HFFc6 (cell line): ENCODE measurements at regions not wholly inside any gene's neighbourhood (a gene's known extent, or its start where the extent isn't known, plus 50 kb on each side); places are given as distances from the start of the nearest gene placed in this dataset.

Source experiments
- DNase-seq: peaks from one replicate; pipeline ENCODE4 v3.0.0-alpha.2; 2018
- H3K27ac Mint-ChIP-seq: 2 replicates; pipeline ENCODE4 v1.8.0; 2020; ENCODE audit warnings: mild to moderate bottlenecking, mixed read lengths
- H3K27me3 Mint-ChIP-seq: 2 replicates; pipeline ENCODE4 v1.8.0; 2021; ENCODE audit warnings: mild to moderate bottlenecking, moderate library complexity, mixed read lengths; ENCODE audit not compliant: insufficient read depth
- H3K36me3 Mint-ChIP-seq: 2 replicates; pipeline ENCODE4 v1.8.0; 2021; ENCODE audit warnings: low read depth, mixed read lengths
- H3K4me1 Mint-ChIP-seq: 2 replicates; pipeline ENCODE4 v1.8.0; 2020; ENCODE audit warnings: low read depth, mixed read lengths
- H3K4me3 Mint-ChIP-seq: 2 replicates; pipeline ENCODE4 v1.8.0; 2020; ENCODE audit warnings: mild to moderate bottlenecking, moderate library complexity, mixed read lengths
- H3K9me3 Mint-ChIP-seq: 2 replicates; pipeline ENCODE4 v1.8.0; 2020; ENCODE audit warnings: mild to moderate bottlenecking, mixed read lengths
- TF ChIP-seq, protein P1 (sequence below): fragments of 200-600 bp; sonication (generic); IDR thresholded peaks from 2 replicates; pipeline ENCODE4 v1.5.0; 2021; ENCODE audit warnings: antibody characterized with exemption, mild to moderate bottlenecking

DNA sequence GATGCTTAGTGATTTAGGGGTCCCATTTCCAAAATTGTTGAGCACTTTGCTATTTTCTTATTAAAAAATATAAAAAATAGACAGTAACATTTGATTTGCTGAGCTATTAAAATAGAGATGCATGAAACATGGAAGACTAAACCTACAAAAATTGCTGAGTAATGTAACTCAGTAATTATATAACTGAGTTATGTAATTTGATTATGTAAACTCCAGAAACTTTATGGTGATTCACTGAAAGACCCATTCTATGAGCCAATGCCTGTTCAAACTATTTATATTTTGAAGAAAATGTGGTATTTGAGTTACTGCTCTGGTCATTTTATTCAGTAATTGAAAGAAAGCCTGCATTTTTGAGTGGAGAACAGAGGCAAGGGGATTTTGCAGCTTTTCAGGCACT, 1221.5 kb upstream of the ALCAM start:
- DNase-seq = no peak
- no peaks in the 10 kb centered on the region for H3K36me3 Mint-ChIP-seq

DNA sequence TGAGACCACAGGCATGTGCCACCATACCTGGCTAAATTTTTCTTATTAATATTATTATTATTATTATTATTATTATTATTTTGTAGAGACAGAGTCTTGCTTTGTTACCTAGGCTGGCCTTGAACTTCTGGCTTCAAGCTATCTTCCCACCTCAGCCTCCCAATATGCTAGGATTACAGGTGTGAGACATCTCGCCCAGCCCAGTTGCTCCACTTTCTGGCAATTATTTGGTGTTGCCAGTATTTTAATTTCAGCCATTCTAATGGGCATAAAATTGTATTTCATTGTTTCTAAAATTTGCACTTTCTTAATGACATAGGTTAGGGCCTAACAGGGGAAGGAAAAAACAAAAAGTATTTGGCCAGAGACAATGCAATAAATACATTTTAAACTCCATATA, 1217.6 kb upstream of the ALCAM start:
- no peaks in the 10 kb centered on the region for H3K4me1 Mint-ChIP-seq
- H3K27ac Mint-ChIP-seq = no peak overlapping the region
- no peaks in the 10 kb centered on the region for H3K36me3 Mint-ChIP-seq
- H3K9me3 Mint-ChIP-seq = no peaks in the 10 kb centered on the region
- TF ChIP-seq, protein P1, sequence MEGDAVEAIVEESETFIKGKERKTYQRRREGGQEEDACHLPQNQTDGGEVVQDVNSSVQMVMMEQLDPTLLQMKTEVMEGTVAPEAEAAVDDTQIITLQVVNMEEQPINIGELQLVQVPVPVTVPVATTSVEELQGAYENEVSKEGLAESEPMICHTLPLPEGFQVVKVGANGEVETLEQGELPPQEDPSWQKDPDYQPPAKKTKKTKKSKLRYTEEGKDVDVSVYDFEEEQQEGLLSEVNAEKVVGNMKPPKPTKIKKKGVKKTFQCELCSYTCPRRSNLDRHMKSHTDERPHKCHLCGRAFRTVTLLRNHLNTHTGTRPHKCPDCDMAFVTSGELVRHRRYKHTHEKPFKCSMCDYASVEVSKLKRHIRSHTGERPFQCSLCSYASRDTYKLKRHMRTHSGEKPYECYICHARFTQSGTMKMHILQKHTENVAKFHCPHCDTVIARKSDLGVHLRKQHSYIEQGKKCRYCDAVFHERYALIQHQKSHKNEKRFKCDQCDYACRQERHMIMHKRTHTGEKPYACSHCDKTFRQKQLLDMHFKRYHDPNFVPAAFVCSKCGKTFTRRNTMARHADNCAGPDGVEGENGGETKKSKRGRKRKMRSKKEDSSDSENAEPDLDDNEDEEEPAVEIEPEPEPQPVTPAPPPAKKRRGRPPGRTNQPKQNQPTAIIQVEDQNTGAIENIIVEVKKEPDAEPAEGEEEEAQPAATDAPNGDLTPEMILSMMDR = no peak
- H3K4me3 Mint-ChIP-seq = no peak overlapping the region
- 0 out of 2 replicates have a peak, but pooled peaks cover 2% of the 10 kb centered on the region for H3K27me3 Mint-ChIP-seq
- no peak for DNase-seq

More for the DNA sequence above, 1221.5 kb upstream of the ALCAM start:
- Mint-ChIP-seq H3K27ac (no peak overlapping the region), H3K27me3 (0 out of 2 replicates have a peak, but pooled peaks cover 2% of the 10 kb centered on the region), H3K4me1 (no peaks in the 10 kb centered on the region), H3K9me3 (no peaks in the 10 kb centered on the region), H3K4me3 (no peak overlapping the region)
- TF ChIP-seq, protein P1 = no peak

GRCh38 chr3:104150724-104151123, 1216.0 kb upstream of the ALCAM start:
- TF ChIP-seq, protein P1 = no peak
- no peak for DNase-seq
- H3K27me3 Mint-ChIP-seq = 0 out of 2 replicates have a peak, but pooled peaks cover 2% of the 10 kb centered on the region
- H3K4me1 Mint-ChIP-seq = no peaks in the 10 kb centered on the region
- no peaks in the 10 kb centered on the region for H3K36me3 Mint-ChIP-seq
- no peak overlapping the region for H3K27ac Mint-ChIP-seq
- no peaks in the 10 kb centered on the region for H3K9me3 Mint-ChIP-seq
- no peak overlapping the region for H3K4me3 Mint-ChIP-seq

DNA sequence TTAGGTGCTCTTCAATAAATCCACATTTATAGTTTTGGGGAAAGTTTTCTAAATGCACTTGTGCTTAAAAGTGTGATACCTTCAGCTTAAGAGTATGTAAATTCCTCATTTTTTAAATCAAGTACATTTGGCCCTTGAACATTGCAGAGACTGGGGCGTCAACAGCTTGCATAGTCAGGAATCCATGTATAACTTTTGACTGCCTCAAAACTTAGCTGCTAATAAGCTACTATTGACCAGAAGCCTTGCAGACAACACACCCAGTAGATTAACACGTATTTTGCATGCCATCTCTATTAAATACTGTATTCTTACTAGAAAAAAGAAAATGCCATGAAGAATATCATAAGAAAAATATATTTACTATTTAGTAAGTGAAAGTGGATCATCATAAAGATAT, 1211.8 kb upstream of the ALCAM start:
- Mint-ChIP-seq H3K4me1 (peaks cover 9% of the 10 kb centered on the region; the same call in 1 of the 2 replicates), H3K4me3 (no peak overlapping the region), H3K9me3 (no peaks in the 10 kb centered on the region), H3K27ac (no peak overlapping the region), H3K36me3 (no peaks in the 10 kb centered on the region), H3K27me3 (no peaks in the 10 kb centered on the region)
- TF ChIP-seq, protein P1 = no peak
- no peak for DNase-seq

GRCh38 chr3:104165866-104166265, 1200.8 kb upstream of the ALCAM start:
- Mint-ChIP-seq H3K27me3 (no peaks in the 10 kb centered on the region), H3K4me3 (no peak overlapping the region), H3K9me3 (peaks cover 18% of the 10 kb centered on the region), H3K27ac (no peak overlapping the region), H3K36me3 (peaks cover 8% of the 10 kb centered on the region), H3K4me1 (no peaks in the 10 kb centered on the region)
- TF ChIP-seq, protein P1 = no peak
- DNase-seq = no peak

- peaks cover 2% of the 10 kb centered on the region; the same call in 1 of the 2 replicates for H3K27me3 Mint-ChIP-seq
- H3K4me1 Mint-ChIP-seq = no peaks in the 10 kb centered on the region
- H3K27ac Mint-ChIP-seq = no peak overlapping the region
- peaks cover 8% of the 10 kb centered on the region for H3K36me3 Mint-ChIP-seq
- TF ChIP-seq, protein P1 = no peak
- no peak overlapping the region for H3K4me3 Mint-ChIP-seq
- peaks cover 18% of the 10 kb centered on the region for H3K9me3 Mint-ChIP-seq
- no peak for DNase-seq
Observed at GRCh38 chr3:104168386-104168785, 1198.3 kb upstream of the ALCAM start.
